Esophagus muscularis mucosa (tissue), 4 donors: ENCODE measurements at regions not wholly inside any gene's neighbourhood (a gene's known extent, or its start where the extent isn't known, plus 50 kb on each side); places are given as distances from the start of the nearest gene placed in this dataset.
A peak's percentile ranks its signal among the peaks of the same experiment; 100 is the strongest.

ENCODE experiments used
- DNase-seq: peaks from one replicate; pipeline ENCODE4 v3.0.0-alpha.2; 2017; ENCODE audit errors: extremely low spot score
- H3K27ac ChIP-seq, 4 donors: fragments of 200-600 bp; sonication (generic); replicated peaks in 1 of 4; 1 replicate in 3 of 4; 2 replicates in 1 of 4; pipeline ENCODE4 v1.5.1; 2016 to 2019; ENCODE audit warnings: mild to moderate bottlenecking in 1 of 4
- H3K27me3 ChIP-seq, 4 donors: fragments of 200-600 bp; sonication (generic); one replicate each; pipeline versions ENCODE4 v1.5.1 to v1.6.0; 2016 to 2019
- H3K36me3 ChIP-seq, 4 donors: fragments of 200-600 bp; sonication (generic); one replicate each; pipeline ENCODE4 v1.5.1; 2016 to 2019
- H3K4me1 ChIP-seq, 4 donors: fragments of 200-600 bp; sonication (generic); one replicate each; pipeline ENCODE4 v1.5.1; 2016 to 2019
- H3K4me3 ChIP-seq, 4 donors: fragments of 200-600 bp; sonication (generic); 1 replicate in 2 of 4; 2 replicates in 2 of 4; pipeline ENCODE4 v1.5.1; 2016 to 2019; ENCODE audit warnings: mild to moderate bottlenecking in 4 of 4, moderate library complexity in 1 of 4
- H3K9me3 ChIP-seq, 4 donors: fragments of 200-600 bp; sonication (generic); 1 replicate in 3 of 4; 2 replicates in 1 of 4; pipeline ENCODE4 v1.5.1; 2016 to 2019
- EP300 ChIP-seq: sonication (generic); formaldehyde crosslinking; IDR thresholded peaks from one replicate; pipeline ENCODE4 v1.6.1; 2017; ENCODE audit warnings: antibody characterized with exemption
- POLR2A ChIP-seq: fragments of 450-650 bp; IDR thresholded peaks from one replicate; pipeline ENCODE4 v1.6.1; 2017; ENCODE audit warnings: antibody characterized with exemption, moderate library complexity, mild to moderate bottlenecking, low read depth
- POLR2AphosphoS5 ChIP-seq, 2 donors: sonication (generic); formaldehyde crosslinking; IDR thresholded peaks; one replicate each; pipeline ENCODE4 v1.6.1; 2017; ENCODE audit warnings: antibody characterized with exemption in 2 of 2
- WGBS: methylation state at CpG from one replicate; pipeline ENCODE4 v1.1.5; 2018; 5-methylcytosine and 5-hydroxymethylcytosine counted together
- intact Hi-C: fragments of 100-400 bp; cut with DNase I; formaldehyde crosslinking; loops from one replicate; pipeline ENCODE4 v1.15.1; 2023
- TF ChIP-seq, protein P1 (sequence below), 3 experiments: fragments of 200-600 bp in 2 of 3; fragments of 450-650 bp in 1 of 3; sonication (generic) in 2 of 3; IDR thresholded peaks; one replicate each; pipeline ENCODE4 v1.5.1; 2017 to 2019; ENCODE audit warnings: antibody characterized with exemption in 3 of 3, mild to moderate bottlenecking in 2 of 3, moderate library complexity in 1 of 3

DNA sequence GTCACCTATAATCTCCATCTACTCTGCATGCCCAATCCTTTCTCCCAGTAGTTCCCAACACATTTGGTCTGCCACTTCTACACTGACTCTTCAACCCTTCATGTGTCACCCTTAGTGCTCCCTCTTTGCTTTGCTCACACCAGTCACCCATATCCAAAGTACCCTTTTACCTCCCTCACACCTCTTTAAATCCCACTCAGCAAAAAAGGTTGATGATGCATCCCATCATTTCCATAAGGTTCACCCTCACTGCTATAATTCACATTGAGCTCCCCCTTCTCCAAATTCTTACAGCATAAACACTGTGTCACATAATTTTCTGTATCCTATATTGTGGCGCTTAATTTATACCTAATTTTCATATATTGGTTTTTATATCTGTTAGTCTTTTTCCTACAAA, 83.8 kb upstream of the ATP1B1 start:
- TF ChIP-seq POLR2AphosphoS5 (IDR thresholded peaks at IDR 0.05) (no peak), EP300 (no peak), POLR2A (no peak)
- TF ChIP-seq, protein P1, sequence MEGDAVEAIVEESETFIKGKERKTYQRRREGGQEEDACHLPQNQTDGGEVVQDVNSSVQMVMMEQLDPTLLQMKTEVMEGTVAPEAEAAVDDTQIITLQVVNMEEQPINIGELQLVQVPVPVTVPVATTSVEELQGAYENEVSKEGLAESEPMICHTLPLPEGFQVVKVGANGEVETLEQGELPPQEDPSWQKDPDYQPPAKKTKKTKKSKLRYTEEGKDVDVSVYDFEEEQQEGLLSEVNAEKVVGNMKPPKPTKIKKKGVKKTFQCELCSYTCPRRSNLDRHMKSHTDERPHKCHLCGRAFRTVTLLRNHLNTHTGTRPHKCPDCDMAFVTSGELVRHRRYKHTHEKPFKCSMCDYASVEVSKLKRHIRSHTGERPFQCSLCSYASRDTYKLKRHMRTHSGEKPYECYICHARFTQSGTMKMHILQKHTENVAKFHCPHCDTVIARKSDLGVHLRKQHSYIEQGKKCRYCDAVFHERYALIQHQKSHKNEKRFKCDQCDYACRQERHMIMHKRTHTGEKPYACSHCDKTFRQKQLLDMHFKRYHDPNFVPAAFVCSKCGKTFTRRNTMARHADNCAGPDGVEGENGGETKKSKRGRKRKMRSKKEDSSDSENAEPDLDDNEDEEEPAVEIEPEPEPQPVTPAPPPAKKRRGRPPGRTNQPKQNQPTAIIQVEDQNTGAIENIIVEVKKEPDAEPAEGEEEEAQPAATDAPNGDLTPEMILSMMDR (IDR thresholded peaks at IDR 0.05): no peak
- Histone ChIP-seq H3K4me1 (no peaks in the 10 kb centered on the region), H3K9me3 (no peaks in the 10 kb centered on the region), H3K27ac (no peak overlapping the region), H3K4me3 (no peak overlapping the region), H3K36me3 (no peaks in the 10 kb centered on the region), H3K27me3 (no peaks in the 10 kb centered on the region)
- WGBS: 97% methylated on average over 1 of the region's 1 CpG
- DNase-seq: no peak
- intact Hi-C loops: no loop called here

DNA sequence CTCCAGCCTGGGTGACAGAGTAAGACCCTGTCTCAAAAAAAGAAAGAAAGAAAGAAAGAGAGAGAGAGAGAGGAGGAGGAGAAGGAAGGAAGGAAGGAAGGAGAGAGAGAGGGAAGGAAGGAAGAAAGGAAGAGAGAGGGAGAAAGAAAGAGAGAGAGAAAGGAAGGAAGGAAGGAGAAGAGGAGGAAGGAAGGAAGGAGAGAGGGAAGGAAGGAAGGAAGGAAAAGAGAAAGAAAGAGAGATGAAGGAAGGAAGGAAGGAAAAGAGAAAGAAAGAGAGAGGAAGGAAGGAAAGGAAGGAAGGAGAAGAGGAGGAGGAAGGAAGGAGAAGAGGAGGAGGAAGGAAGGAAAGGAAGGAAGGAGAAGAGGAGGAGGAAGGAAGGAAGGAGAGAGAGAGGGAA, 82.2 kb upstream of the ATP1B1 start:
- H3K27ac ChIP-seq: no peak overlapping the region
- H3K27me3 ChIP-seq: no peaks in the 10 kb centered on the region
- H3K4me3 ChIP-seq: no peak overlapping the region
- H3K9me3 ChIP-seq: no peaks in the 10 kb centered on the region
- no peaks in the 10 kb centered on the region for H3K4me1 ChIP-seq
- intact Hi-C loops: no loop called here
- no peak for DNase-seq
- no peaks in the 10 kb centered on the region for H3K36me3 ChIP-seq
- TF ChIP-seq, protein P1 (IDR thresholded peaks at IDR 0.05): no peak
- TF ChIP-seq EP300 (no peak), POLR2AphosphoS5 (IDR thresholded peaks at IDR 0.05) (no peak), POLR2A (no peak)

DNA sequence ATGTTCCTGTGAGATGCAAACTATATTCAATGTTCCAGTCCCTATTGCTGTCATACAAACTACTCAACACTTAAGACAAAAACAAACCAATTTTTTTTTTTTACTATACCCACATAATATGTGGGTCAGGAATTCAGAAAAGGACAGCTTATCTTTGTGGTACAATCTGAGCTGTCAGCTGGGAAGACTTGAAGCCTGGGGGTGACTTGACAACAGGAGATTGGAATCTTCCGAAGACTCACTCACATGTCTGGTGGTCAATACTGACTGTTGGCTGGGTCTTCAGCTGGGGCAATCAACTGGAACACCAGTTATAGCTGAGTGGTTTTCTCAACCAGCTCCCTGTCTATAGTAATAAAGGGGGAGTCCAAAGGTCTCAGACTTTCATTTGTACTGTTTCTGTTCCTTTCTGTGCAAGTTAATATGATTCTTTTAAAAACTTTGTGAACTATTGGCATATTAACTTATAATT, 81.7 kb upstream of the ATP1B1 start:
- TF ChIP-seq POLR2AphosphoS5 (IDR thresholded peaks at IDR 0.05) (no peak), POLR2A (no peak), EP300 (no peak)
- TF ChIP-seq, protein P1 (IDR thresholded peaks at IDR 0.05): no peak
- H3K27me3 ChIP-seq: no peaks in the 10 kb centered on the region
- 94% methylated on average over 1 of the region's 1 CpG for WGBS
- DNase-seq: no peak
- intact Hi-C loops: no loop called here
- no peaks in the 10 kb centered on the region for H3K9me3 ChIP-seq
- H3K4me1 ChIP-seq: no peaks in the 10 kb centered on the region
- no peaks in the 10 kb centered on the region for H3K36me3 ChIP-seq
- H3K27ac ChIP-seq: no peak overlapping the region
- no peak overlapping the region for H3K4me3 ChIP-seq

DNA sequence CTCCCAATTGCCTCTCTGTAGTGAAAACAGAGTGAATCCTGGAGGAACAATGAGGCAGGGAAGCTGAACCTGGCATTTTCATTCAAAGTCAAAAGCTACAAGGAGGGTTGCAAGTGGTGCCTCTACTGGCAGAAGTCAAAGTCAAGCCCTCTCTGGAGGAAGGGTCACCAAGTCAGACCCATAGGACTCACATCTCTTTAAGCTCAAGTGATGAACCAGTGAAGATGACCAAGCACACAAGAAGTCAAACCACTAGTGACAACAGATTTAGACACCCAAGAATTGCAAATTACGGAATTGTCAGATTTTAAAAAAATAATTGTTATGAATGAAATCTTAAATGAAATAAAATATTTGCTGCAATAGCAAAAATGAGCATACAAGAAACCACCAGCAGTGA, 81.1 kb upstream of the ATP1B1 start:
- intact Hi-C loops: no loop called here
- H3K27ac ChIP-seq: no peak overlapping the region
- no peaks in the 10 kb centered on the region for H3K36me3 ChIP-seq
- H3K9me3 ChIP-seq: no peaks in the 10 kb centered on the region
- H3K4me3 ChIP-seq: no peak overlapping the region
- TF ChIP-seq EP300 (no peak), POLR2A (no peak), POLR2AphosphoS5 (IDR thresholded peaks at IDR 0.05) (no peak)
- TF ChIP-seq, protein P1 (IDR thresholded peaks at IDR 0.05): no peak
- H3K27me3 ChIP-seq: no peaks in the 10 kb centered on the region
- 100% methylated on average over 1 of the region's 1 CpG for WGBS
- no peak for DNase-seq
- no peaks in the 10 kb centered on the region for H3K4me1 ChIP-seq

DNA sequence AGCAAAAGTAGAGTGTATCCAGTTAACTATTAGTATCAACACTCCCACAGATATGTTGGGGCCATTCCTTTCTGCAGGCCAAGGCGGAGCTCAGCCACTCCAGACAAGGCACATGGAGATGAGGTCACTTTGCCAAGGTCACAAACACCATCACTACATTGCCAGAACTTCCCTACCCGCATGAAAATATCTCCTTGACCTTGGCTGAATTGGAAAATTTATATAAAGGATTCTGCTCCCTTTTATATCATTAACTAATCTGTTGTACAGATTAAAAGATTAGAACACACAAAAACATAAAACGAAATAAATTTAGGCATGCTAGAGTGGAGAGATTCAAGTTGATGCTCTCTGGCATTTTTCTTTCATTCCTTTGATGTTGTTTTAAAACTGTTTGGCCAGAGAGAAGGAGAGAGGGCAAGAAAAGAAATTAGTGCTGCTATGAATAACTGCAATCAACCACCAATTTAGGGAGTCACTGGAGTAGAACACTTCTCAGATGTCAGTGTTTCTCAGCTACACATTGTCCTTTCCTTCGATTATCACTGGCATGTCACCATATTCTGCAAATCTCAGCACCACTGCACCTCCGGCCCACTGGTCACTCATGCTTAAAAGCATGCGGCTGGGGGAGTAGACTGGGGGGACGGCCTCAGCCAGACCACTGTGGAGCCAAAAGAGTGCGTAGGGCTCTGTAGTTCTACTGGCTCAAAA, 78.7 kb upstream of the ATP1B1 start:
- Histone ChIP-seq H3K27me3 (no peaks in the 10 kb centered on the region), H3K36me3 (no peaks in the 10 kb centered on the region), H3K27ac (no peak overlapping the region), H3K9me3 (no peaks in the 10 kb centered on the region), H3K4me3 (no peak overlapping the region), H3K4me1 (peaks cover 0 to 9% (median 6%) of the 10 kb centered on the region in 4 donors)
- intact Hi-C loops: no loop called here
- DNase-seq: peak; percentile 53
- no peak for TF ChIP-seq EP300
- no peak for TF ChIP-seq POLR2A
- TF ChIP-seq, protein P1 (IDR thresholded peaks at IDR 0.05): no peak
- TF ChIP-seq POLR2AphosphoS5 (IDR thresholded peaks at IDR 0.05): no peak
- WGBS: 84% methylated on average over 8 of the region's 8 CpGs
